B cell (primary cell): ENCODE measurements at regions not wholly inside any gene's neighbourhood (a gene's known extent, or its start where the extent isn't known, plus 50 kb on each side); places are given as distances from the start of the nearest gene placed in this dataset.

Source experiments
- CTCF ChIP-seq: fragments of 200-600 bp; IDR thresholded peaks from one replicate; pipeline ENCODE4 v1.8.0; 2022; ENCODE audit warnings: antibody characterized with exemption, mild to moderate bottlenecking
- EZH2 ChIP-seq: IDR thresholded peaks from 2 replicates; pipeline ENCODE4 v1.6.1; 2012; ENCODE audit warnings: borderline replicate concordance, low read depth, mild to moderate bottlenecking, moderate library complexity, low read length; ENCODE audit not compliant: insufficient read depth, poor library complexity, severe bottlenecking

GRCh38 chr5:158267228-158267627 lies 408.3 kb upstream of the CLINT1 start:
- TF ChIP-seq CTCF: no peak
- TF ChIP-seq EZH2: no peak
